GM19463 (cell line): ENCODE measurements at regions not wholly inside any gene's neighbourhood (a gene's known extent, or its start where the extent isn't known, plus 50 kb on each side); places are given as distances from the start of the nearest gene placed in this dataset.

Experiments used
- ATAC-seq: cut with Tn5 transposase; IDR thresholded peaks from one replicate; pipeline ENCODE4 v1.9.1; 2021; ENCODE audit warnings: mild to moderate bottlenecking, moderate library complexity; ENCODE audit not compliant: unreplicated experiment

DNA sequence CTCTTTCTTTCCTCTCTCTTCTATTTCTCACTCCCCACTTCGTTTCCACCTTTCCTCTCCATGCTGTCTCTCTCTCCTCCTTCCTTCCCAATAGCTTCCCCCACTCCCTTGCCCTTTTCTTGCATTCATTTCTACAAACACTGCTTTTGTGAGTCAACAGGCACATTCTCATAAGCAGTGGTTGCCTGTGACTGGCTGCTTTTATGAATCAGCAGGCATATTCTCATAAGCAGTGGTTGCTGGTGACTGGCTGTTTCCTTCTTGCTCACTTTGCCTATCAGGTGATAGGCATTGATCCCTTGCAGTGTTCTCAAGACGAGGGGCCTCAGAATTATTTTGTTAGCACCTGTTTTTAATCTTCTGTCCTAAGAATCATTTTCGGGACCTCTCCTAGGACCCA is 116.1 kb upstream of the ACTBL2 start:
- peak; percentile 48 for ATAC-seq

DNA sequence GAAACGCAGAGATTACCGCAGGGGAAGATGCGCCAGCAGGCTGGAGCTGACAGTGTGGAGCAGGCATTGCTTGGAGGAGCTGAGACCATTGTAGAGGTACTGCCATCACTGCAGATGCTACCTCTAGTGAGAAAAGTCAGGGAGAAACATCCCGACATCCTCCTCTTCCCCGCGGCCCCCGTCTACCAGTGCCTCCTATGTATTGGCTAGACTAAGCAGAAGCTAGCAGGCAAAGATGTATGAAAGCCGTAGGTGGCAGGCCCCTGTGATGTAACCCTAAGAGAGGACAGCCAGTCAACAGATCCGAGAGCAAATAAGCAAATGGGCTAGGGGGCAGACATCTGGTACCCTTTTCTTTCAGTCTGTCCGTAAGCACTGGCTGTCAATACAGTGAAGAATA is 115.5 kb upstream of the ACTBL2 start:
- ATAC-seq: no peak

DNA sequence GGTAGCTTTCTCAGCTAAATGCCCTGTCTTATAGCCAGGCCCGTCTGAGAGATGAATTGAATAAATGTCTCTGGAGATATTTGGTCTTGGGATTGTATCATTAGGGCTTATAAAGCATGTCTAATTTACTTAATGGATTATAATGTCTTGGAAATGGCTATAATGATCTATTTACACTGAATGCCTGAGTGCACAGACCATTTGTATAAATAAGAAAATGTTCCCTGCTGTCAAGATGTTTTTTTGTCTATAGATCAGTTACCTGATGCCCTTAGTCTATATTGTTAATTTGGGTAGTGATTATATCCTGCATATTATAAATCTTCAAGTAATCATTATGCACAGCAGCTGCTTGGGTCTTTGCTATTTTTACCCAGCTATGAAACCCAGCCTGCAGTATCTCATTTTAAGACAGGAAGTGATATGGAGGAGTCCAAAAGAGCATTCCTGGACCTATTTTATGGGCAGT is 112.9 kb upstream of the ACTBL2 start:
- ATAC-seq: no peak

DNA sequence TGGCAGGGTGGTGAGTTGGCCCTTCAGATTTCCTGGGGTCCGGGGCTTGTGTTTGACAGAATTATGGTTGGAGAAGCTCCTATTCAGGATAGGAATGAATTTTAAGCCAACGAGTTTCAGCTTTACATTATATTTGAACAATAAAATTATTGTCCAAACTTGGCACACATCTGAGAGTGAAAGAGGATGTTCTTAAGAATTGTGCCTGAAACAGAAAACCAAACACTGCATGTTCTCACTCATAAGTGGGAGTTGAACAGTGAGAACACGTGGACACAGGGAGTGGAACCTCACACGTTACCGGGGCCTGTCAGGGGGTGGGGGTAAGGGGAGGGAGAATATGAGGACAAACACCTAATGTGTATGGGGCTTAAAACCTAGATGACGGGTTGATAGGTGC is 111.8 kb upstream of the ACTBL2 start:
- ATAC-seq: no peak

DNA sequence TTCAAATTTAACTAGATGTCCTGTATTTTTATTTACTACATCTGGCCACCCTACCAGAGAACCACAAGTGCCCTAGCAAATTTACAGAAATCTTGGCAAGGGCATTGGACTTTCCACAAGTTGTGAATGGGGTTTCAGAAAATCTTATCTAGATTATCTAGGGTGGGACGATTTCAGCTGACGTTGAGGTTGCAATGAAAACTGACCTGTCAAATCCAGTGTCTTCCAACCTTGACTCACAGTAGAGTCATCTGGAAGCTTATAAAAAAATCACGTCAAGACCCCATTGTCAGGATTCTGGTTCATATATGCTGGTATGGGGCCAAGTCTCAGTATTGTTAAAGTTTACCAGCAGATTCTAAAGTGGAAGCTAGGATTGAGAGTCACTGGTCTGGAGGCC is 109.6 kb upstream of the ACTBL2 start:
- ATAC-seq: no peak

DNA sequence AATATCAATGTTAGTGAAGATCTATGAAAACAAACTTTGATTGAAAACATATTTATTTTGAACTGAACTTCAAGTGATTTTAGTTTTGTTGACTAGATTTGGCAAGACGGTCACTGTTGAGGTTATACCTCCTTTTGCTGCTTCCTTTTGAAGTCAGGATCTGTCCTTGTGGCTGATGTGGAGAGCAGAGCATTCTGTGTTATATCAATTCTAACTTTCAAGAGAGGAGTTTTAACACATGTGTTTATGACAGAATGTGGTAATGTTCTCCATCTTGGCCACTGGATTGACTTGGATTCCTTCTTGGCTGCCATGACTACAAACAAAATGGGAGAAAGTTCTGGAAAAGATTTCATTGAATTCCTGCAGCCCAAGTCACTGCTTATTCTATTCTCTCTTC is 104.0 kb upstream of the ACTBL2 start:
- no peak for ATAC-seq

DNA sequence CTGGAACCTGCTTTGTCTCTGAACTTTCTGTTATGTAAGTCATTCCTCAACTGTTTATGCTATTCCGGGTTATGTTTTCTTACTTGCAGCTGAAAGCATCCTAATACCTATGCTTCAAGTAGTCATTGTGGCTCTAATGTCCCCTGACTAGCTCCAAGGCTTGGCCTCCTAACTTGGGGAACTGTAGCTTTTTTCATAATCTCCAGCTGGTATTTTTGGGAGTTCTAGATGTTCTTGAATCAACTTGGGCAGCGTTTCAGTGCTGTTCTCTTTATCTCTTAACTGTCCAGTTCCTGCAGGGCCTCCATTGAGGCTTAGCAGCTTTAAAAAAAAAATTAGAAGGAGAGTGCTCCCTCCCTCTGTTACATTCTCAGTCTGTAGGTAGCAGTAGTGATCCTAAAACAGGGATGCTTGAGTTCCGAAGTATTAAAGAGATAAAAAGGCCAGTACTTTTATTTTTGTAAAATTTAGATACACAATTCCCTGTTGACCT is 100.0 kb upstream of the ACTBL2 start:
- no peak for ATAC-seq

DNA sequence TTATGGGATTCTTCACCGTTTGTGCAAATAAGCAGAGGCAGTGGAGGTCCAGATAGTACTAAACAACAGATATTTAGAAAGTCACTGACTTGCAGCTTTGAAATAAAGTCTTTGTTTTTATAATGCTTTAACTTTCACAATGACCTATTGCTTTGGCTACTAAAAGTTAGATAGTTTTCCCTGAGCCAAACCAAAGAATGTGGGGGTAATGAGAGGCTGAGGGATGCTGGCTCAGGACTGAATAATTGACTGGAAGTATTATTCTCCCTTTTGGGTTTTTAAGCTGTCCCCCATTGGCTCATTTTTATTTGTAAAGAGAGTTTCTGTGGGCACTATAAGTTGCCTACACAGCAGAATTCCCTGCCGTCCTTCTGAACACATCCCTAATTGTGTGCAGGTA is 99.2 kb upstream of the ACTBL2 start:
- ATAC-seq: no peak

DNA sequence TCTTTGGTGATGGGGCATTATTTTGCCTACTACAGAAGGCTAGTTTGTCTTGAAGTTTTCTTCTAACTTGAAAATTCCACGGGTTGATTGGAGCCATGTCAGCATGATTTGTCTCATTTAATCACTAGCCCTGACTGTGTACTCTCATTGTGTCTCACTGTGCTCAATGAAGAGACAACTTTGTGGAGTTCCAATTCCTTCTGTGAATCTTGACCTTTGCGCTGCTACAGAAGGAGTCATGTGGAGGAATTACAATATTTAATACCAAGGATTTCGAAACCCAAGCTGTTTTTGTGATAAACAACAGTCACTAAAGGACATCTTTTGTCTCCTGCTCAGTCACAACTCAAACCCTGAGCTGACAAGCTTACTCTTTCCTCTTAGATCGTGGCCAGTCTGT is 98.6 kb upstream of the ACTBL2 start:
- no peak for ATAC-seq

DNA sequence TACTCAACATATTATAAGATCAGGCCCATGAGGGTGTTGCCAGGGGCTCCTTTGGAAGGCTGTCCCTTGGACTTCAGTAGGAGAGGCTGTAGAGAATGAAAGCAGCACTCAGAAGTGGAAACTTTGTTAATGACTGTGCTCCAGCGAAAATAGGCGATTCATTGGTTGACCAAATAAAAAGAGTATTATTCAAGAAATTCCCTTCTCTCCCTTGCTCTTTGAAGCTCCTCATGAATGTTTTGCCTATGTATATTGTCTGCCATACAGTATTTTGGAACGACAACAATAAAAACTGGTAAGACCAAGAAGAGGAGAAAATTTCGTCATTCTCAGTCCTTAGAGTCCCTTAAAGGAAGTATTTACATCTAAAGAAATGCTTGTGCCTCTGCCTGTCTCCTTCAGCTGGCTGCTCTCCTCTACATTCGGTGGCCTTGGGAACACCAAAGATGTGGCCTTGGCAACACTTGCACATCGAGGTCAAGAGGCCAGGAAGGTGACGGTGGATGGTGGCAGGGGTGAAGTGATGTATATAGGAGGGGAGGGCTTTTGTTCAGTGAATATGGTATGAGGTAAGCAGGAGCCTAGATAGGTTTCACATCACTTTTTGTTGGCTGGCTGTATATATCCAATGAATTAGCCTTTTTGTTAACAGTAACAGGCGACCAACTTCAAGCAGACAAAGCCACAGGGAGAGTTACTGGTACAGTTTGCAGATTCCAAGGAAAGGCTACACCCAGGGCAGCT is 95.0 kb upstream of the ACTBL2 start:
- no peak for ATAC-seq

DNA sequence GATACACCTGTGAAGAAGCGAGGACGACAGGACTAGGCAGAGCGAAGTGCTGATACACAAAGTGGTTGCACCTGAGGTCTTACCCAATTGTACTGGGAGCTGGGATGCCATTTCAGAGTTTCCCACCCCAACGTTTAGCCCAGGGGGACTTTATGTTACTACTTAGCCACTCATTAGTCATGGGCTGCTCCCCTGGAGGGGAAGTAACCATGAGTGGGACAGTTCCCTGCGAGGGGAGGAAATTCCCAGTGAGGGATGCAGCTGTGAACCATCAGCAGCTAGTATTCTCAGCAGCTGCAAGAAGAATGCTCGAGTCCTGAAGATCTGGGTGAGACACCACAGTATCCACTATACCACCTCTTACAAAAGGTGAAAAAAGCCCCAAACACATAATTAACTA is 93.7 kb upstream of the ACTBL2 start:
- peak; percentile 43 for ATAC-seq

DNA sequence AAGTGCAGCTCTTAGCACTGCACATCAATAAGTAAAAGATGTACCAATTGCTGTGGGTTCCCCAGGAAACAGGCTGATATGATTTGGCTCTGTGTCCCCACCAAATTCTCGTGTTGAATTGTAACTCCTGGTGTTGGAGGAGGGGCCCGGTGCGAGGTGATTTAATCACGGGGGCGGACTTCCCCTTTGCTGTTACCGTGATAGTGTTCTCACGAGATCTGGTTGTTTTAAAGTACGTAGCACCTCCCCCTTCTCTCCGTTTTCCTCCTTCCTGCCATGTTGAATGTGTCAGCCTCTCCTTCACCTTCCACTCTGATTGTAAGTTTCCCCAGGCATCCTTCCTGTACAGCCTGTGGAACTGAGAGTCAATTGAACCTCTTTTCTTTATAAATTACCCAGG is 93.2 kb upstream of the ACTBL2 start:
- no peak for ATAC-seq

DNA sequence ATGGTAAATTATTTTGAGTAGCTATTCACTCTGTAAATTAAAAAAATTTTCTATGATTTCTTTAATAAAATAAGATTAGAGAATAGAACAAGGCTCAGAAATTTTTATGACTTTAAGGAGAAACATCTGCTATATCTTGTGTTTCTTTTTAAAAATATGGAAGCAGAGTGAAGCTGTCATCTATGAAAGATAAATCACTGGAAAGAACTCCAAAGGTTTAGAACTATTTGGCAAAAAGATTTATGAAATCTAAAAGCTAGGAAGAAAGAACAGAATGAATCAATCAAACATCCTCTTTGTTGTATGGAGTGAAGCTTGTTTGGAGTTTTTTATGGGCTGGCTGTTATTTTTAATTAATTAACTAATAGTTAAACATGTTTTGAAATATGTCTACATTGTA is 89.8 kb upstream of the ACTBL2 start:
- no peak for ATAC-seq

DNA sequence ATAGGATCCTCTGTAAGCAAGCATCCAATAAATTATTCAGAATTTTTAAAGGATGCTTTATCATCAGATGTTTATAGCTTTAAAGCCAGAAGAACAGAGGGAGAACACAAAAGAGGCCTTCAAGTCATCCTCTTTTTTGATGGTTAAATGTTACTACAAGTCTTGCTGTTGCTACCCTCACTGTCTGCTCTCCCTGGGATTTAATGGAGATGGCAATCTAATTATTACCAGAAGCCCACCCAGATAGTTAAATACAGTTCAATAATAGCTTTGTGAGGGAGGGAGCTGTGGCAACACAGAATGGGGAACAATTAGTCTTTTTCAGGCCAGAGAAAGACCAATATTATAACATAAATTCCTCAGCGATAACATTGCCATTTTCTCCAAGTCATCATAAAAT is 87.0 kb upstream of the ACTBL2 start:
- ATAC-seq: no peak

DNA sequence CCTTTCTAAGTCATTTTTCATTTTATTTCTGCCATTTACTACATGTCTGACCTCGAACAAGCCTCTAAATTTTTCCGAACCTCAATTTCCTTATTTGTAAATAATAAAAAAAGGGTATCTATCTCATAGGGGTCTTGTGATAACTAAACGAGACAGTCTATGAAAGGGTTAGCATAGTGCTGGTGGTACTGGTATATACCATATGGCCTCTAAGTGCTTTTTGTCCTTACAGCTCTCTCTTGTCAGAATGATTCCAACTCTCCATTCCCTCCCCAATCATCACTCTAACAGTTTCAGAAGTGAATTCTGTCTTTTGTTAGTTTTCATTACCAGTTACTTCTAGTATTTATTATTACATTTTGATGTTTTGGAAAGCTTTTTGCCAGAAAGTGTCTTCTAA is 85.5 kb upstream of the ACTBL2 start:
- no peak for ATAC-seq

DNA sequence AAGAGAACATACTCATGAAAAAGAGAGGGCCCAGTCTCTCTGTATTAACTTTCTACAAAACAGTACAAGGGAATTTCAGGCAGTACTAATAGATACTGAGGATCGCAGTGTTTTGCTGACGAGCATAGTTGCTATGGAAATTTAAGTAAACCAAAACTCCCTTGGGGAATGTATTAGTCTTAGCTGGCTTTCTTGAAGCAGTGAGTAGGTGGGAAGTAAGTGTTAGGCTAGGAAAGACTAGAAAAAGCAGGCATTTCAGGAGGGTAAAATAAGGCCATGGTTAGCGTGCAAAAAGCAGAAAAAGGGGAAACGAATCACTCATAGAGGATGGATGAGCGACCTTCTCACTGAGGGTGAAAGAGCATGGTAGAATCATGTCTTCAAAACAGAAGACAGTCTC is 84.3 kb upstream of the ACTBL2 start:
- ATAC-seq: peak; percentile 62

DNA sequence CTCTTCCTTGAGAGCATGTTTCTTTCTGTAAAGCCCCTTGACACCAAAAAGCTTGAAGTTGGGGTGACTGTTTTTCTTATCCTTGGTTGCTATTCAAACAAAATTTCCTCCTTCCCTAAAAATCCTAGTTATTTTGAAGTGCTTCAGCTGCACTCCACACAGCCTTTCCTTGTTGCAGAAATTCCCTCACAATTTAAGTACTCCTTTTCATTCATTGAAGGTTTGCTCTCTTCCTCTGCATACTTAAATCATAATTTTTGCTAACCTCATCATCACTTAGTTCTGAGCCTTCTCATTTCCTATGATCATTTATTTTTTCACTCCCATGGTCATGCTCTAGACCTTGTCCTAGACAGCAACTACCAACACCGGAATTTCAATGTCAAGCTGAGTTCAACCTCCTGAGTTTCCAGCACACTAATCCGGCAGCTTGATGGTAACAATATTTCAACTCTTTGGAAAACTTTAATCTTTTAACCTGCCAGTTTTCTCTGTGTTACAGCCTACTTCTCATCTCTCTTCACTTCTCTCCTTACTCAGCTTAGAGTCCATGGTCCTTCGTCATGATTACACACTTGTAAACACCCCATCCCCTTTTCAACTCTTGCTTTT is 78.7 kb upstream of the ACTBL2 start:
- ATAC-seq: no peak

DNA sequence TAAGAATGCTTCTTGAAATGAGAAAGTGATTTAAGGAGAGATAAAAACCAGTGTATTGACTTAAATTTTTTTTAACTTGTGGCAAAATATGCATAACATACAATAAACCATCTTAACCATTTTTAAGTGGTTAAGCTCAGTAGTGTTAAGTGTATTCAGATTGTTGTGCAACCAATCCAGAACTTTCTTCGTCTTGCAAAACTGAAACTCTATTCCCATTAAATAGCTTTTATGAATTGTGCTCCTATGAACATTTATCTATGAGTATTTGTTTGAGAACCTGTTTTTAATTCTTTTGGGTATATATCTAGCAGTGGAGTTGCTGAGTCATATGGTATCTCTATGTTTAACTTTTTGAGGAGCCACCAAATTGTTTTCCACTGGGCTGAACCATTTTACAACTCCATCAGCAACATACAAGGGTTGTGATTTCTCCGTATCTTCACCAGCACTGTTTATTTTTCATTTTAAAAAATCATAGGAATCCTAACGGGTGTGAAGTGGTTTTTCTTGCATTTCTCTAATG is 76.6 kb upstream of the ACTBL2 start:
- ATAC-seq: no peak

DNA sequence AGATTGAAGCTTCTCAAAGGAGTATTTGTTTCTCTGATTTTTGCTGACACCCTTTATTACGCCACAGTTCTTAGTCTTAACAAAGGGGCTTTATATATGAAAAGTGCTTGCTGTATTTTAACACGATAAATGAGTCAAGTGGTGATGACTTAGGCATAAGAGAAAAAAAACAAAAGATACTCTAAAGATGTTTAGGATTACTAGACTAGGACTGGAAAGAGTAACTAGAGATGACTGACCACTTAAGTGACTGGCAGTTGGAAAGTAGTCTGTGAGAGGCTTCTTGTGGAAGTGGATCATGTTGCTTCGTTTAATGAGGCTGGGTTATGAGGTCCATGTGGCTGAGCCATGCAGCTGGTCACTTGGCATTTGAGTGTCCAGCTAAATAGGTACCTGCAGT is 69.4 kb upstream of the ACTBL2 start:
- ATAC-seq: no peak

DNA sequence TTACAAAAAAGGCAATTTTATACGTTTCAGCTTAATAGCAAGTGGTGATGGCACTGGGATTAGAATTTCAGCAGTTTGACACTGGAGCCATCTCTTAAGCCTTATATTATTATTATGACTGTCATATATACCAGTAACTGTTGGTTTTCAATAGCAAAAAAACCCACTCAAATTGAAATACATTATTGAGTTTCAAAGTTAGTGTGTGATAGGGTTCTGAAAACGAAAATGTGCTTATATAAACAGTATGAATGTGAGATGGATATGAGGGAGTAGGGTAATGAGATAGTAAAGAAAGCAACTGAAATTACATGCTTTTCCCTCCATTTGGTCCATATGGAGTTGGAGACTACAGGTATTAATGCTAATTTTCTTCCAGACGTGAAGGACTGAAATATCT is 68.6 kb upstream of the ACTBL2 start:
- ATAC-seq: no peak

DNA sequence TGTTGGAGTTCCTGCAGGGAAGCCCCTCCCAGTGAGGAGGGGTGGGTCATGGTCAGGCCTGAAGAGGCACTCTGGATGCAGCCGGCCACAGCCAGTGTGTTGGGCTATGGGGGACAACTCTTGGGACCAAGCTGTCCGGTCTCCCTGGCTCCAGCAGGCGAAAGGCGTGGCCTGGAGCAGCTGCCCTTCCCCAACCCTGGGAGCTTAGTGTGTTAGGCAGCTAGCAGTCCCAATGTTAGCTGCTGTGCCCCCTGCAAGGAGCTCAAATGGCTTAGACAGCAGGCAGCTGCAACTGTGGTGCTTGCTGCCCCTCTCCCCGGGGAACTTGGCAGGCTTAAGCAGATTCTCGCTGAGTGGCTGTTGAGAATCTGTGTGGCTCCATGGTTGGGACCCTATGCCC is 67.5 kb upstream of the ACTBL2 start:
- ATAC-seq: no peak

DNA sequence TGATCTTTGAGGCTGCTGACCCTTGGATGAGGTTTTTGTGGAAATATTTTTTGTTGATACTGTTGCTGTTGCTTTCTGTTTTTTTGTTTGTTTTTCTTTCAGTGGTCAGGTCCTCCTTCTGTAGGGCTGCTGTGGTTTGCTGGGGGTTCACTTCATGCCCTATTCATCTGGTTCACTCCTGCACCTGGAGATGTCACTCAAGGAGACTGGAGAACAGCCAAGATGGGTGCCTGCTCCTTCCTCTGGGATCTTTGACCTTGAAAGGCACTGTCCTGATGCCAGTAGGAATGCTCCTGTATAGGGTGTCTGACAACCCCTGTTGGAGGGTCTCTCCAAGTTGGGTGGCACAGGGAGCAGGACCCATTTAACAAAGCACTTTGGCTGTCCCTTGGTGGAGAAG is 67.0 kb upstream of the ACTBL2 start:
- no peak for ATAC-seq
